Neural cell (in vitro differentiated cells): ENCODE measurements at regions not wholly inside any gene's neighbourhood (a gene's known extent, or its start where the extent isn't known, plus 50 kb on each side); places are given as distances from the start of the nearest gene placed in this dataset.
A peak's percentile ranks its signal among the peaks of the same experiment; 100 is the strongest.

ENCODE experiments used
- H2AFZ ChIP-seq: fragments of 200-600, 300-800 bp; sonication (generic), shearing (Covaris generic); 2 replicates; pipeline ENCODE4 v1.6.0; 2014; ENCODE audit warnings: low read depth, mild to moderate bottlenecking, antibody characterized with exemption, low read length, moderate library complexity
- H3F3A ChIP-seq: fragments of 200-600 bp; shearing (Covaris generic); 2 replicates; pipeline ENCODE4 v1.6.1; 2016; ENCODE audit warnings: mild to moderate bottlenecking, moderate library complexity, mixed read lengths, antibody characterized with exemption, low read length; ENCODE audit not compliant: insufficient read depth, poor library complexity, severe bottlenecking
- H3K27ac ChIP-seq: fragments of 200-600, 300-800 bp; sonication (generic), shearing (Covaris generic); 2 replicates; pipeline ENCODE4 v1.5.1; 2014; ENCODE audit warnings: mild to moderate bottlenecking, low read length, moderate library complexity
- H3K27me3 ChIP-seq: fragments of 300-800, 200-600 bp; sonication (generic), shearing (Covaris generic); 2 replicates; pipeline ENCODE4 v1.6.0; 2014; ENCODE audit warnings: mild to moderate bottlenecking, low read depth, low read length, moderate library complexity; ENCODE audit not compliant: insufficient read depth
- H3K36me3 ChIP-seq: fragments of 300-800, 200-600 bp; sonication (generic), shearing (Covaris generic); 2 replicates; pipeline ENCODE4 v1.5.1; 2014; ENCODE audit warnings: mild to moderate bottlenecking, antibody characterized with exemption, low read length, moderate library complexity; ENCODE audit not compliant: insufficient read depth
- H3K4me2 ChIP-seq: fragments of 300-800, 200-600 bp; sonication (generic), shearing (Covaris generic); 2 replicates; pipeline ENCODE4 v1.6.0; 2014; ENCODE audit warnings: mild to moderate bottlenecking, low read length
- H3K4me3 ChIP-seq: fragments of 300-800, 200-600 bp; sonication (generic), shearing (Covaris generic); 2 replicates; pipeline ENCODE4 v1.5.1; 2014; ENCODE audit warnings: mild to moderate bottlenecking, low read length, moderate library complexity
- H3K79me2 ChIP-seq: fragments of 200-600 bp; shearing (Covaris generic); replicated peaks from 2 replicates; pipeline ENCODE4 v1.6.0; 2014; ENCODE audit warnings: mild to moderate bottlenecking, low read length, moderate library complexity; ENCODE audit not compliant: insufficient read depth
- H3K9ac ChIP-seq: fragments of 300-800, 200-600 bp; sonication (generic), shearing (Covaris generic); 2 replicates; pipeline ENCODE4 v1.6.1; 2016; ENCODE audit warnings: mild to moderate bottlenecking, low read length, mixed read lengths
- H3K9me2 ChIP-seq: fragments of 200-600 bp; shearing (Covaris generic); 2 replicates; pipeline ENCODE4 v1.6.1; 2016; ENCODE audit warnings: mild to moderate bottlenecking, low read length, mixed read lengths; ENCODE audit not compliant: insufficient read depth
- H3K9me3 ChIP-seq: fragments of 200-600, 300-800 bp; sonication (generic), shearing (Covaris generic); 2 replicates; pipeline ENCODE4 v1.6.1; 2016; ENCODE audit warnings: mild to moderate bottlenecking, mixed run types, low read length, moderate library complexity, mixed read lengths
- H4K20me1 ChIP-seq: fragments of 200-600 bp; shearing (Covaris generic); 2 replicates; pipeline ENCODE4 v1.6.1; 2016; ENCODE audit warnings: mild to moderate bottlenecking, mixed run types; ENCODE audit not compliant: insufficient read depth
- CTCF ChIP-seq: fragments of 450-650 bp; IDR thresholded peaks from 2 replicates; pipeline ENCODE4 v1.5.1; 2014; ENCODE audit warnings: antibody characterized with exemption, mild to moderate bottlenecking, moderate library complexity; ENCODE audit not compliant: poor library complexity, severe bottlenecking
- EP300 ChIP-seq: fragments of 450-650 bp; conservative IDR thresholded peaks from 2 replicates; pipeline ENCODE4 v1.6.1; 2014; ENCODE audit warnings: antibody characterized with exemption, mild to moderate bottlenecking, moderate library complexity; ENCODE audit not compliant: poor library complexity, severe bottlenecking
- EZH2 ChIP-seq: fragments of 200-600, 300-800 bp; shearing (Covaris generic), sonication (generic); IDR thresholded peaks from 2 replicates; pipeline ENCODE4 v1.6.1; 2014; ENCODE audit warnings: antibody characterized with exemption, low read length, borderline replicate concordance, mild to moderate bottlenecking; ENCODE audit not compliant: insufficient read depth, poor library complexity, severe bottlenecking
- MXI1 ChIP-seq: fragments of 450-650 bp; conservative IDR thresholded peaks from 2 replicates; pipeline ENCODE4 v1.6.1; 2014; ENCODE audit warnings: antibody characterized with exemption, mild to moderate bottlenecking; ENCODE audit not compliant: poor library complexity, severe bottlenecking
- POLR2AphosphoS5 ChIP-seq: IDR thresholded peaks from 2 replicates; pipeline ENCODE4 v1.6.1; 2012
- RAD21 ChIP-seq: fragments of 450-650 bp; conservative IDR thresholded peaks from 2 replicates; pipeline ENCODE4 v1.6.1; 2014; ENCODE audit warnings: antibody characterized with exemption, mild to moderate bottlenecking, moderate library complexity
- REST ChIP-seq: IDR thresholded peaks from 2 replicates; pipeline ENCODE4 v1.6.1; 2012; ENCODE audit warnings: borderline replicate concordance
- SMC3 ChIP-seq: fragments of 450-650 bp; conservative IDR thresholded peaks from 2 replicates; pipeline ENCODE4 v1.6.1; 2014; ENCODE audit warnings: antibody characterized with exemption, mild to moderate bottlenecking, moderate library complexity; ENCODE audit not compliant: poor library complexity

GRCh38 chr16:86018071-86018470, 119.1 kb downstream of the IRF8 start:
- Histone ChIP-seq H2AFZ (no peak overlapping the region), H3K9me3 (no peaks in the 10 kb centered on the region), H3K4me2 (no peak overlapping the region), H3F3A (no peaks in the 10 kb centered on the region), H3K9ac (no peak overlapping the region), H3K36me3 (no peaks in the 10 kb centered on the region), H3K9me2 (no peaks in the 10 kb centered on the region), H3K27ac (no peak overlapping the region), H4K20me1 (no peaks in the 10 kb centered on the region), H3K4me3 (no peak overlapping the region), H3K27me3 (no peaks in the 10 kb centered on the region), H3K79me2 (no peaks in the 10 kb centered on the region)
- TF ChIP-seq SMC3, result no peak

GRCh38 chr16:86018487-86018886, 119.5 kb downstream of the IRF8 start:
- no peaks in the 10 kb centered on the region for H4K20me1 ChIP-seq
- H3K4me3 ChIP-seq, result no peak overlapping the region
- H2AFZ ChIP-seq, result no peak overlapping the region
- no peak overlapping the region for H3K4me2 ChIP-seq
- TF ChIP-seq EP300 (peak; percentile 67), EZH2 (no peak), SMC3 (no peak), REST (peak; percentile 17)
- no peaks in the 10 kb centered on the region for H3K9me2 ChIP-seq
- no peaks in the 10 kb centered on the region for H3K27me3 ChIP-seq
- H3F3A ChIP-seq, result no peaks in the 10 kb centered on the region
- H3K27ac ChIP-seq, result no peak overlapping the region
- H3K9me3 ChIP-seq, result no peaks in the 10 kb centered on the region
- no peaks in the 10 kb centered on the region for H3K79me2 ChIP-seq
- H3K9ac ChIP-seq, result no peak overlapping the region
- no peaks in the 10 kb centered on the region for H3K36me3 ChIP-seq

GRCh38 chr16:86018941-86019340, 120.0 kb downstream of the IRF8 start:
- Histone ChIP-seq H3K4me2 (no peak overlapping the region), H3K4me3 (no peak overlapping the region), H2AFZ (no peak overlapping the region), H3K79me2 (no peaks in the 10 kb centered on the region), H3K9ac (peak overlapping the region; percentile 5), H3K9me2 (no peaks in the 10 kb centered on the region), H3K9me3 (no peaks in the 10 kb centered on the region), H3K36me3 (no peaks in the 10 kb centered on the region), H3K27ac (no peak overlapping the region), H3K27me3 (no peaks in the 10 kb centered on the region), H4K20me1 (no peaks in the 10 kb centered on the region), H3F3A (no peaks in the 10 kb centered on the region)
- no peak for TF ChIP-seq POLR2AphosphoS5
- TF ChIP-seq SMC3, result no peak
- TF ChIP-seq EP300, result no peak

- no peaks in the 10 kb centered on the region for H3F3A ChIP-seq
- H3K9me2 ChIP-seq, result no peaks in the 10 kb centered on the region
- H3K4me2 ChIP-seq, result no peak overlapping the region
- H3K36me3 ChIP-seq, result no peaks in the 10 kb centered on the region
- H2AFZ ChIP-seq, result no peak overlapping the region
- H3K27me3 ChIP-seq, result no peaks in the 10 kb centered on the region
- peaks cover under 1% of the 10 kb centered on the region for H3K9me3 ChIP-seq
- no peak overlapping the region for H3K27ac ChIP-seq
- no peaks in the 10 kb centered on the region for H3K79me2 ChIP-seq
- H4K20me1 ChIP-seq, result no peaks in the 10 kb centered on the region
- no peak overlapping the region for H3K9ac ChIP-seq
- no peak overlapping the region for H3K4me3 ChIP-seq
- TF ChIP-seq REST, result no peak
- no peak for TF ChIP-seq SMC3
- no peak for TF ChIP-seq MXI1
- TF ChIP-seq EZH2, result no peak
- no peak for TF ChIP-seq EP300
- no peak for TF ChIP-seq POLR2AphosphoS5
- no peak for TF ChIP-seq RAD21
- no peak for TF ChIP-seq CTCF
These were observed 120.6 kb downstream of the IRF8 start for GRCh38 chr16:86019446-86020047.
